Neuronal stem cell (in vitro differentiated cells): ENCODE measurements at regions not wholly inside any gene's neighbourhood (a gene's known extent, or its start where the extent isn't known, plus 50 kb on each side); places are given as distances from the start of the nearest gene placed in this dataset.

Source experiments
- DNase-seq: peaks from one replicate; pipeline ENCODE4 v3.0.0-alpha.2; 2013; ENCODE audit warnings: low spot score
- H2AFZ ChIP-seq: one replicate; pipeline ENCODE4 v1.6.1; 2013; ENCODE audit warnings: mild to moderate bottlenecking, low read length, inconsistent platforms
- H2AK5ac ChIP-seq: 2 replicates; pipeline ENCODE4 v1.6.1; 2013; ENCODE audit warnings: low read depth, mild to moderate bottlenecking, inconsistent platforms, low read length, moderate library complexity, mixed read lengths
- H2BK120ac ChIP-seq: 2 replicates; pipeline ENCODE4 v1.6.1; 2013; ENCODE audit warnings: low read depth, mild to moderate bottlenecking, inconsistent platforms, low read length, moderate library complexity, mixed read lengths
- H2BK12ac ChIP-seq: one replicate; pipeline ENCODE4 v1.6.1; 2013; ENCODE audit warnings: low read length, inconsistent platforms
- H2BK15ac ChIP-seq: 2 replicates; pipeline ENCODE4 v1.6.1; 2013; ENCODE audit warnings: mild to moderate bottlenecking, low read length, inconsistent platforms, mixed read lengths
- H2BK5ac ChIP-seq: one replicate; pipeline ENCODE4 v1.6.1; 2013; ENCODE audit warnings: inconsistent platforms, mild to moderate bottlenecking, low read length, moderate library complexity
- H3K14ac ChIP-seq: one replicate; pipeline ENCODE4 v1.6.1; 2013; ENCODE audit warnings: low read length, inconsistent platforms
- H3K18ac ChIP-seq: 2 replicates; pipeline ENCODE4 v1.6.1; 2013; ENCODE audit warnings: low read length, inconsistent platforms
- H3K23ac ChIP-seq: 2 replicates; pipeline ENCODE4 v1.6.1; 2013; ENCODE audit warnings: low read depth, mild to moderate bottlenecking, mixed read lengths, low read length, inconsistent platforms; ENCODE audit not compliant: poor library complexity
- H3K27ac ChIP-seq: replicated peaks from 3 replicates; pipeline ENCODE4 v1.5.1; 2013; ENCODE audit warnings: low read length, inconsistent platforms
- H3K27me3 ChIP-seq, 3 experiments: 2 replicates each; pipeline ENCODE4 v1.6.1; 2013; ENCODE audit warnings: low read length in 3 of 3, mild to moderate bottlenecking in 2 of 3, inconsistent platforms in 1 of 3, low read depth in 1 of 3, mixed read lengths in 1 of 3, moderate library complexity in 1 of 3; ENCODE audit not compliant: control insufficient read depth in 3 of 3, insufficient read depth in 3 of 3
- H3K36me3 ChIP-seq, 2 donors: replicated peaks in 1 of 2; 2 replicates each; pipeline ENCODE4 v1.6.1; 2013; ENCODE audit warnings: low read length in 2 of 2; ENCODE audit not compliant: control insufficient read depth in 2 of 2, insufficient read depth in 2 of 2
- H3K4ac ChIP-seq: 2 replicates; pipeline ENCODE4 v1.6.1; 2013; ENCODE audit warnings: inconsistent platforms, mild to moderate bottlenecking, low read length, moderate library complexity
- H3K4me1 ChIP-seq, 2 donors: 1 replicate in 1 of 2; 2 replicates in 1 of 2; pipeline ENCODE4 v1.6.1; 2013; ENCODE audit warnings: low read length in 2 of 2, low read depth in 1 of 2; ENCODE audit not compliant: control insufficient read depth in 2 of 2, insufficient read depth in 1 of 2
- H3K4me2 ChIP-seq: one replicate; pipeline ENCODE4 v1.6.1; 2013; ENCODE audit warnings: mild to moderate bottlenecking, low read length, inconsistent platforms; ENCODE audit not compliant: insufficient read depth, poor library complexity, severe bottlenecking
- H3K4me3 ChIP-seq, 2 donors: 2 replicates each; pipeline ENCODE4 v1.5.1; 2013; ENCODE audit warnings: low read length in 2 of 2, mild to moderate bottlenecking in 2 of 2, inconsistent platforms in 1 of 2, moderate library complexity in 1 of 2
- H3K79me1 ChIP-seq: one replicate; pipeline ENCODE4 v1.6.1; 2013; ENCODE audit warnings: low read depth, mild to moderate bottlenecking, inconsistent platforms, low read length, moderate library complexity
- H3K9ac ChIP-seq: one replicate; pipeline ENCODE4 v1.6.1; 2013; ENCODE audit warnings: mild to moderate bottlenecking, low read depth, low read length, inconsistent platforms; ENCODE audit not compliant: poor library complexity
- H3K9me3 ChIP-seq, 2 donors: replicated peaks in 1 of 2; 2 replicates each; pipeline versions ENCODE3 to v1.6.1; 2013; ENCODE audit warnings: low read length in 2 of 2, mild to moderate bottlenecking in 2 of 2, inconsistent platforms in 1 of 2, low read depth in 1 of 2, mixed read lengths in 1 of 2, moderate library complexity in 1 of 2; ENCODE audit not compliant: control insufficient read depth in 2 of 2, insufficient read depth in 1 of 2
- H4K8ac ChIP-seq: one replicate; pipeline ENCODE4 v1.6.1; 2013; ENCODE audit warnings: low read depth, mild to moderate bottlenecking, inconsistent platforms, low read length, moderate library complexity
- H4K91ac ChIP-seq: one replicate; pipeline ENCODE4 v1.6.1; 2013; ENCODE audit warnings: low read length, low read depth, mild to moderate bottlenecking, inconsistent platforms; ENCODE audit not compliant: poor library complexity
- WGBS, 2 donors: extraction: QIAGEN DNeasy Blood & Tissue Kit; methylation state at CpG; one replicate each; pipeline ENCODE4 v1.1.7; 2013; ENCODE audit warnings: missing lambda C conversion rate in 2 of 2, mixed read lengths in 1 of 2; ENCODE audit not compliant: insufficient read length in 2 of 2, insufficient replicate concordance in 1 of 2; ENCODE audit errors: extremely low coverage in 2 of 2; 5-methylcytosine and 5-hydroxymethylcytosine counted together

- Histone ChIP-seq H3K9ac (no peak overlapping the region), H3K14ac (no peak overlapping the region), H3K4me1 (peaks cover 0 to 15% of the 10 kb centered on the region in 2 donors), H2AK5ac (no peak overlapping the region), H3K27ac (no peak overlapping the region), H2BK15ac (no peak overlapping the region), H3K23ac (no peak overlapping the region), H3K27me3 (peaks cover 0 to 4% (median 0%) of the 10 kb centered on the region in 3 experiments), H2BK120ac (no peak overlapping the region), H2BK12ac (no peak overlapping the region), H3K4me2 (no peak overlapping the region), H3K4me3 (no peak overlapping the region), H2BK5ac (no peak overlapping the region), H3K18ac (no peak overlapping the region), H3K4ac (no peak overlapping the region), H4K8ac (no peak overlapping the region), H2AFZ (no peak overlapping the region), H3K79me1 (no peaks in the 10 kb centered on the region), H3K36me3 (no peaks in the 10 kb centered on the region), H3K9me3 (peaks cover 0 to 2% of the 10 kb centered on the region in 2 donors), H4K91ac (no peak overlapping the region)
- no CpG with 5 or more reads among the region's 4 CpGs for WGBS, 2 donors
- no peak for DNase-seq
Observed at GRCh38 chr12:116432314-116432750, 126.8 kb upstream of the MAP1LC3B2 start.

GRCh38 chr12:116433249-116433648, 125.9 kb upstream of the MAP1LC3B2 start:
- Histone ChIP-seq H3K36me3 (no peaks in the 10 kb centered on the region), H2BK5ac (no peak overlapping the region), H4K8ac (no peak overlapping the region), H3K4me1 (peaks cover 0 to 10% of the 10 kb centered on the region in 2 donors), H3K27me3 (peaks cover 0 to 4% (median 0%) of the 10 kb centered on the region in 3 experiments), H3K79me1 (no peaks in the 10 kb centered on the region), H3K4ac (no peak overlapping the region), H3K9ac (no peak overlapping the region), H3K14ac (no peak overlapping the region), H3K9me3 (peaks cover 0 to 2% of the 10 kb centered on the region in 2 donors), H2BK15ac (no peak overlapping the region), H3K27ac (no peak overlapping the region), H2AK5ac (no peak overlapping the region), H3K4me3 (no peak overlapping the region), H3K4me2 (no peak overlapping the region), H3K23ac (no peak overlapping the region), H2BK12ac (no peak overlapping the region), H3K18ac (no peak overlapping the region), H2BK120ac (no peak overlapping the region), H4K91ac (no peak overlapping the region), H2AFZ (no peak overlapping the region)
- WGBS, 2 donors: no CpG with 5 or more reads among the region's 5 CpGs
- no peak for DNase-seq

- Histone ChIP-seq H3K23ac (no peak overlapping the region), H3K27me3 (peaks cover 0 to 4% (median 0%) of the 10 kb centered on the region in 3 experiments), H3K27ac (peak overlapping the region; percentile 21), H3K18ac (peak overlapping the region; percentile 5), H2AFZ (peak overlapping the region; percentile 12), H3K36me3 (no peaks in the 10 kb centered on the region), H2BK12ac (no peak overlapping the region), H3K4ac (no peak overlapping the region), H3K4me1 (peaks cover 0 to 10% of the 10 kb centered on the region in 2 donors), H2BK15ac (peak overlapping the region; percentile 33), H3K4me2 (no peak overlapping the region), H2BK5ac (no peak overlapping the region), H2AK5ac (no peak overlapping the region), H3K14ac (no peak overlapping the region), H4K8ac (no peak overlapping the region), H3K4me3 (no peak overlapping the region), H2BK120ac (no peak overlapping the region), H3K9ac (no peak overlapping the region), H4K91ac (no peak overlapping the region), H3K79me1 (no peaks in the 10 kb centered on the region), H3K9me3 (peaks cover 0 to 2% of the 10 kb centered on the region in 2 donors)
- no peak for DNase-seq
- no CpG with 5 or more reads among the region's 17 CpGs for WGBS, 2 donors
Observed at GRCh38 chr12:116434155-116435011, 124.8 kb upstream of the MAP1LC3B2 start.

GRCh38 chr12:116435984-116436383, 123.2 kb upstream of the MAP1LC3B2 start:
- no CpG with 5 or more reads among the region's 3 CpGs for WGBS, 2 donors
- H2AK5ac ChIP-seq: no peak overlapping the region
- H3K4ac ChIP-seq: no peak overlapping the region
- H2AFZ ChIP-seq: no peak overlapping the region
- H3K36me3 ChIP-seq: no peaks in the 10 kb centered on the region
- no peak overlapping the region for H2BK5ac ChIP-seq
- no peak overlapping the region for H4K8ac ChIP-seq
- H2BK12ac ChIP-seq: no peak overlapping the region
- no peak overlapping the region for H2BK15ac ChIP-seq
- H3K4me3 ChIP-seq: peak overlapping the region in 1 of 2 donors; percentile 66
- H3K9ac ChIP-seq: no peak overlapping the region
- no peak overlapping the region for H4K91ac ChIP-seq
- H3K23ac ChIP-seq: no peak overlapping the region
- no peak for DNase-seq
- no peak overlapping the region for H3K4me2 ChIP-seq
- peaks cover 0 to 4% (median 0%) of the 10 kb centered on the region in 3 experiments for H3K27me3 ChIP-seq
- H3K79me1 ChIP-seq: no peaks in the 10 kb centered on the region
- H3K4me1 ChIP-seq: peaks cover 0 to 10% of the 10 kb centered on the region in 2 donors
- peaks cover 0 to 2% of the 10 kb centered on the region in 2 donors for H3K9me3 ChIP-seq
- H3K27ac ChIP-seq: no peak overlapping the region
- H3K18ac ChIP-seq: no peak overlapping the region
- H3K14ac ChIP-seq: no peak overlapping the region
- H2BK120ac ChIP-seq: no peak overlapping the region
